NCI-H2029 (cell line): ENCODE measurements at regions not wholly inside any gene's neighbourhood (a gene's known extent, or its start where the extent isn't known, plus 50 kb on each side); places are given as distances from the start of the nearest gene placed in this dataset.
"Not testable (repeated sequence)": the region's sequence is repeated elsewhere in the genome, so short reads cannot be mapped to it uniquely, and the experiment has no call there.

Experiments
- DNase-seq: peaks from one replicate; lab custom pipeline; 2025; lab: John Stamatoyannopoulos, UW

DNA sequence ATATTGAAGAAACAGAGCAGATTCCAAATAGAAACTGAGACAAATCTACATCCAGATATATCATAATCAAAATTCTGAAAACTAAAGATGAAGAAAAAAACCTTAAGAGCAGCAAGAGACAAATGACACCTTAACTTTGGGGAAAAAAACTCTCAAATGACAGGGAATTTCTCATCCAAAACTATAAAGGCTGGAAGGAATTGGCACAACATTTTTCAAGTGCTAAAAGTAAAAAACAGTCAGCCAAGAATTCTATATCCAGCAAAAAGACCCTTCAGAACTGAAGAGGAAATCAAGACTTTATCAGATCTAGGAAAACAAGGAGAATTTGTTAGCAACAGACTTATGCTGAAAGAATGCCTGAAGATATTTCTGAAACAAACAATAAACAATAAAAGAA is 90.3 kb upstream of the RASSF8 start:
- no peak for DNase-seq

DNA sequence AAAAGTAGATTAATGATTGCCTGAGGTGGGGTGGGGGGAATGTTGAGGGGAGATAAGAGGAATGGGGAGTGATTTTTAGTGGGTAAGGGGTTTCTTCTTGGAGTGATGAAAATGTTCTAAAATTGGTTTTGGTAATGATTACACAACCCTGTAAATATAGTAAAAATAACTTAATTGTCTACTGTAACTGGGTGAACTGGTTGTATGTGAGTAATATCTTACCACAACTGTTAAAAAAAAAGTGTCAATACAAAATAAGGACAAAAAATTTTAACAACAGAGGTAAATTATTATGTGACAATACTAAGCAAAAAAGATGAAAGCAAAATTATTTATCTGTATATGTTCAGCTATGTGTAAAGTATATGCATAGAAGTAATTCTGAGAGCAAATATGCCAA is 86.3 kb upstream of the RASSF8 start:
- no peak for DNase-seq

- DNase-seq, result no peak
These were observed 82.8 kb upstream of the RASSF8 start for GRCh38 chr12:25875661-25876060.

- no peak for DNase-seq
These were observed 82.0 kb upstream of the RASSF8 start for GRCh38 chr12:25876383-25877045.

DNA sequence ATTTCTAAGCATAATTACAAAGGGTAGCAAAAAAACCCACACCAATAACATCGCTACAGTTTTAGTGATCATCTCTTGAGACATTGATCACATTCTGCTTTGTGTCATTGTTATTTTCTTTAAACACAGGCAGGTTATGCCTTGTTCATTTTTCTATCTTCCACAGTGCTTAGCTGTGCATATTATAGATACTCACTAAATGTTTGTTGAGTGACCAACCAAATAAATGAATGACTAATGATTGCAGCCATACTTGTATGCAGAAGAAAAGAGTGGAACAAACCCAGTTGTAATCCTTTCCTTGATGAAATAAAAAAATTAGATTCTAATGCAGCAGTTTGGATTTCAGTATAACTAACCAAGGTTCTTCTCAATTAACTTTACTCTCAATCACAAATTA is 81.0 kb upstream of the RASSF8 start:
- DNase-seq, result no peak

- DNase-seq, result no peak
These were observed 76.2 kb upstream of the RASSF8 start for GRCh38 chr12:25882266-25882665.

GRCh38 chr12:25883026-25883916 is 75.2 kb upstream of the RASSF8 start:
- no peak for DNase-seq

GRCh38 chr12:25884024-25884919 is 74.2 kb upstream of the RASSF8 start:
- no peak for DNase-seq

GRCh38 chr12:25884920-25885234 is 73.6 kb upstream of the RASSF8 start:
- DNase-seq, result no peak

GRCh38 chr12:25886396-25886795 is 72.1 kb upstream of the RASSF8 start:
- DNase-seq, result no peak

DNA sequence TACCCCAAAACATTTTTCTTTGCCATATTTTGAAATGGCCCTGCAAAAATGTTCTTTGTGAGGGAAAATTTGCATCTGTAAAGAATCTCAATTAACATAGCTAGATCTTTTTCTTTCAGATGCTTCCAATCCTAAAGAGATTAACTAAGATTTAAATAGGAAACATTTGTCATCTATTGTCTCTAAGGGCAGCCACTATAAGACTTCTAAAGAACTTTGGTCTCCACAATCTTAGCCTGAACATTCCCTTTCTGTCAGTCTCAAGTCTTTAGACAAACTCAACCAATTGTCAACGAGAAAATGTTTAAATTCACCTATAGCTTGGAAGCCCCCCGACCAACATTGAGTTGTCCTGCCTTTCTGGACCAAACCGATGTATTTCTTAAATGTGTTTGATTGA is 71.1 kb upstream of the RASSF8 start:
- DNase-seq, result no peak

DNA sequence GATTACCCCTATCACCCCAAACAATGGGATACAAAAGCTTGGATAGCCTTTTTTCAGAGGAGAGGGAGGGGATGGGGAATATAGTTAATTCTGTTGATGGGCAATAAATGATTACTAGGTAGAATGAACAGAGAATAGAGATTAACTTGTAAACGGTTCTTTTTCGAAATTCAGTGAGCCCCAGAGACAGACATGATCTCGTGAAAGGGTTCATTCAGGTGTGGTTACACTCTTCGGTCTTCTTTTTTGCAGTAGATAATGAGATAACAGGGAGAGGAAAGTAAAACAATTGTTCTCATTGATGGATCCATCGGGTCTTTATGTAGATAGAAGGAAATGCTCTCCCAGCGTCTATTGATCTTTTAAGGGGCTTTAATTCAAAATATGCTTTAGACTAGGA is 69.3 kb upstream of the RASSF8 start:
- no peak for DNase-seq

GRCh38 chr12:25891095-25891494 is 67.4 kb upstream of the RASSF8 start:
- DNase-seq, result not testable (repeated sequence)

DNA sequence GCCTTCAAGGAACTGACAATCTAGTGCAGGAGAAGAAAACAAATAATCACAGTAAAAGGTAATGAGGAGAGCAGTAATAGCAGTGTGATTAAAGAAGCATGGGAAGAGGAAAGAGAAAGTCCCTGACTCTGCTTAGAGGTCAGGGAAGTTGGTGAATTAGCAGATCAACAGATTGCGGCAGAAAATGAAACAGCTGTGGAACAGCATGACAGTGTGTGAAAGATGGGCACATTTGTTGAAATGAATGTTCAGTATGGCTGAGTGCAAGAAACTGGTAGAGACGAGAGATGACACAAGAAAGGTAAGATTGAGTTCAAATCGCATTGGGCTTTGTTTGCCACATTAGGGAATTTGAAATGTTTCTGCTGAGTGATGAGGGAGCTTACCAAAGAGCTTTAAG is 63.7 kb upstream of the RASSF8 start:
- DNase-seq, result no peak

DNA sequence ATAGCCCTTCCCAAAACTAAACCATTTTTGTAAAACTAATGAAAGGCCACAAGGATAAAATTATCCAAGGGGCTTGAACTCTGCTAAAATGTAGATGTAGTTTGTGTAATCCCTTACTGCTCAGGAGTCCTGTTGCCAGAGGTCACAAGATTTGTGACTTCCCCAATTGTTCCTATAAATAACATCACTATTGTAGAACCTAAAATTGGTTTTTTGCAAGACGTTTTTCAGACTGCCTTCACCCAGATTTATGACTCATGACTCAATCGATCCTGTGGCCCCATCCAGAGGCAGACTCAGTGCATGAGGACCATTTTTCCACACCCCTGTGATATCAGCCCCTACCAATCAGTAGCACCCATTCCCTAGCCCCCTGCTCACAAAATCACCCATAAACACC is 61.5 kb upstream of the RASSF8 start:
- no peak for DNase-seq

DNA sequence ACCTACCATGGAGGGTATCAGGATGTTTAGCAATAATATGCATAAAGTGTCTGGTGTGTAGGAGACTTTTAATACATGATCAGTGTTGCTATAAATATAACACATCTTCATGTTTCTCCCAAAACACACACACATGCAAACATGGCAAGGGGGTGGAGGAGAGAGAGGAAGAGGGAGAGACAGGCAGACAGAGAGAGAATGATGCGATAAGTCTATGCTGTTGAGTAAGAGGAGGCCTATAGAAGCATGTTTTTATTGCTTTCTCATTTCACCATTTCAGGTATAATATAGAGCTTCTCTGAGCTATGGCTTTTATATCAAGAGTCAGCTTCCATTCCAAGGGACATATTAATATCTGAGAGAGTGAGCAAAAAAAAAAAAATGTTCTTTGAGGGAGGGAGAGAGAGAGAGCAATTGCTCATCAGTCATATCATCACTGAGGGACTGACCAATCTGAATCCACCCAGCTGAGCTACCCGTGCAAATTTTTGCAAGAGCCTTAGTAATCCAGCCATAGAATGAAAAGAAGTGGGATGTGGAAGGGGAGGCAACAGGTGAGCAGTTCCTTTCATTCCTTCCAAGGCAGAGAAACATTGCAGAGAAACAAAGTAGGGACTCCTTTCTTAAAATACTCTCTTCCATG is 54.8 kb upstream of the RASSF8 start:
- no peak for DNase-seq

DNA sequence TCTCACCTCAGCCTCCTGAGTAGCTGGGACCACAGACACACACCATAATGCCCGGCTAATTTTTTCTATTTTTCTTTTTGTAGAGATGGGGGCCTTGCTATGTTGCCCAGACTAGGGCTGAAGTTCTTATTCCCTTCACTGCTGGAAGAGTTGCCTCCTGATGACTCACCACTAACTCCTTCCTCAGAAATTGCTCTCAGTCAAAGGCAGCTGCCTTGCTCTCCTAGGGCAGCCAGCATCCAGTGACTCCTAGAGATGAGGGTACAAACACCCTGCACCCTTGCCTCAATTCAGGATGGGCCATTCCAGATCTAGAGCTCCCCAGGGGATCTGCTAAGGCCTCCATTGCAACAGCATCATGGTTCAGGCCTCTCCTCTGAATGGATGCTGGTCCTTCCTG is 54.0 kb upstream of the RASSF8 start:
- DNase-seq, result no peak

GRCh38 chr12:25906651-25907340 is 51.7 kb upstream of the RASSF8 start:
- DNase-seq, result no peak
